Naive thymus-derived CD4-positive, alpha-beta T cell (primary cell): ENCODE measurements at regions not wholly inside any gene's neighbourhood (a gene's known extent, or its start where the extent isn't known, plus 50 kb on each side); places are given as distances from the start of the nearest gene placed in this dataset.

Experiments used
- ATAC-seq: fragments of 150-1000 bp; cut with Tn5 transposase; 2 replicates; pipeline ENCODE4 v1.10.0; 2021; ENCODE audit warnings: mild to moderate bottlenecking, moderate library complexity
- CTCF ChIA-PET: fragments of 350-600 bp; sonication (Branson Sonifier 250); formaldehyde crosslinking; loops from one replicate; lab custom pipeline; 2021; ENCODE audit warnings: antibody characterized with exemption; lab: Charles Lee
- POLR2A ChIA-PET: fragments of 350-600 bp; sonication (Branson Sonifier 250); formaldehyde crosslinking; loops from one replicate; lab custom pipeline; 2021; ENCODE audit warnings: antibody characterized with exemption, inconsistent platforms; lab: Charles Lee
- DNase-seq, 9 donors: peaks; one replicate each; pipeline versions ENCODE4 v3.0.0 to v3.0.0-alpha.2; 2020 to 2022; ENCODE audit warnings: mixed read lengths in 1 of 9
- H3K27ac ChIP-seq: one replicate; pipeline ENCODE4 v1.7.0; 2013; ENCODE audit warnings: mild to moderate bottlenecking, low read depth, low read length, moderate library complexity
- H3K27me3 ChIP-seq, 2 donors: one replicate each; pipeline ENCODE4 v1.7.0; 2013; ENCODE audit warnings: low read length in 2 of 2, mild to moderate bottlenecking in 2 of 2, moderate library complexity in 2 of 2; ENCODE audit not compliant: control insufficient read depth in 2 of 2, insufficient read depth in 2 of 2
- H3K36me3 ChIP-seq, 3 experiments: 1 replicate in 2 of 3; 2 replicates in 1 of 3; pipeline ENCODE4 v1.7.0; 2013; ENCODE audit warnings: low read length in 3 of 3, mild to moderate bottlenecking in 3 of 3, moderate library complexity in 1 of 3; ENCODE audit not compliant: insufficient read depth in 3 of 3, control insufficient read depth in 2 of 3
- H3K4me1 ChIP-seq, 2 donors: one replicate each; pipeline ENCODE4 v1.7.0; 2013; ENCODE audit warnings: low read length in 2 of 2, mild to moderate bottlenecking in 2 of 2, moderate library complexity in 1 of 2; ENCODE audit not compliant: control insufficient read depth in 2 of 2, insufficient read depth in 2 of 2
- H3K4me3 ChIP-seq: 2 replicates; pipeline ENCODE4 v1.7.0; 2013; ENCODE audit warnings: mild to moderate bottlenecking, low read length
- H3K9me3 ChIP-seq, 3 experiments: 1 replicate in 2 of 3; 2 replicates in 1 of 3; pipeline ENCODE4 v1.7.0; 2013; ENCODE audit warnings: low read length in 3 of 3; ENCODE audit not compliant: control insufficient read depth in 2 of 3
- H3K27ac Mint-ChIP-seq, 9 donors: one replicate each; pipeline ENCODE4 v1.8.0; 2020 to 2022; ENCODE audit warnings: mixed read lengths in 9 of 9, mild to moderate bottlenecking in 8 of 9, moderate library complexity in 5 of 9, inconsistent platforms in 2 of 9
- H3K27me3 Mint-ChIP-seq, 5 donors: one replicate each; pipeline ENCODE4 v1.8.0; 2021 to 2022; ENCODE audit warnings: mixed read lengths in 5 of 5, mild to moderate bottlenecking in 1 of 5
- H3K36me3 Mint-ChIP-seq, 5 donors: one replicate each; pipeline ENCODE4 v1.8.0; 2020 to 2022; ENCODE audit warnings: mixed read lengths in 5 of 5, mild to moderate bottlenecking in 3 of 5, inconsistent platforms in 1 of 5
- H3K4me1 Mint-ChIP-seq, 7 donors: one replicate each; pipeline ENCODE4 v1.8.0; 2020 to 2022; ENCODE audit warnings: mixed read lengths in 7 of 7, mild to moderate bottlenecking in 3 of 7, inconsistent platforms in 1 of 7
- H3K4me3 Mint-ChIP-seq, 10 donors: one replicate each; pipeline ENCODE4 v1.8.0; 2020 to 2022; ENCODE audit warnings: mild to moderate bottlenecking in 10 of 10, mixed read lengths in 10 of 10, moderate library complexity in 6 of 10, inconsistent platforms in 2 of 10
- H3K9me3 Mint-ChIP-seq, 11 donors: one replicate each; pipeline ENCODE4 v1.8.0; 2020 to 2022; ENCODE audit warnings: mixed read lengths in 11 of 11, mild to moderate bottlenecking in 4 of 11, inconsistent platforms in 1 of 11, moderate library complexity in 1 of 11
- intact Hi-C, 2 donors: fragments of 100-400 bp; cut with micrococcal nuclease; formaldehyde crosslinking; loops; one replicate each; pipeline ENCODE4 v1.15.1; 2023

GRCh38 chr16:5863071-5863606 lies 765.5 kb upstream of the EEF2KMT start:
- H3K9me3 ChIP-seq, result no peaks in the 10 kb centered on the region
- peaks cover 0 to 4% (median 0%) of the 10 kb centered on the region in 5 donors for H3K36me3 Mint-ChIP-seq
- no peaks in the 10 kb centered on the region for H3K4me1 Mint-ChIP-seq
- ATAC-seq, result no peak
- no peaks in the 10 kb centered on the region for H3K36me3 ChIP-seq
- POLR2A ChIA-PET, result no interaction called here
- no peaks in the 10 kb centered on the region for H3K27me3 ChIP-seq
- no peak overlapping the region for H3K4me3 Mint-ChIP-seq
- H3K27ac Mint-ChIP-seq, result no peak overlapping the region
- intact Hi-C loops, result no loop called here
- peaks cover 0 to 27% (median 9%) of the 10 kb centered on the region in 11 donors for H3K9me3 Mint-ChIP-seq
- H3K27me3 Mint-ChIP-seq, result peaks cover 0 to 7% (median under 1%) of the 10 kb centered on the region in 5 donors
- H3K4me1 ChIP-seq, result no peaks in the 10 kb centered on the region
- DNase-seq, result no peak
- CTCF ChIA-PET, result no interaction called here
- H3K27ac ChIP-seq, result no peak overlapping the region
- H3K4me3 ChIP-seq, result no peak overlapping the region

DNA sequence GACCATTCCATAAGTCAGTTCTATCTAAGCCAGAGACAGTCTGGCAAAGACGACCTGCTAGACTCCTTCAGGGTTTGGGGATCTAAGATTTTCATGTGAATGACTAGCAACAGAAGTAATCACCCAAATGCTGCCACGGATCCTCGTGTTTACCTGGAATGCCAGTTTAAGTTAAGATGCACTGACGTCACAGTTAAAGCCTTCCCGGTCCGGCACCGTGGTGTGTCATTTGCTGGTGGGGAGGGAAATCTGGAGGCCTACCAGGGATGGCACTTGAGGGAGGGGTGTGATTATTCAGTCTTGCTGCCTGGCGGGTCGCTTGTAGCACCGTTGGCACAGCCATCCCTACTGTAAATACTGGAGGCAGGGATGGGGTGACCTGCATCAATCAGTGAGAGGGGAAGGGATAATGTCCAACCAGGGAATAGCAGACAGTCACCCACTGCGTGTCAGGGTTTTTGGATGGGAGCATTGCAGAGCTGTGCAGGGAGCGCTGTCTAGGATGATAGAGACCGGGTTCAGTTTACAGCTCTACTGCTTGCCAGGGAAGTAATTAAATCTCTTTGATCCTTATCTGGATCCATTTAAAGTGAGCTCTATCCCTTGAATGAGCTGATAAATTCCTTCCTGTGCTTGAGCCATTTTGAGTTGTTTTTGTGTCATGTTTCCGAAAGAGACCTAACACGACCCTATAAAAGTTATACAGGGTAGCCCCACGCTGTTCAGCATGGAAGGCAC lies 764.7 kb upstream of the EEF2KMT start:
- Histone ChIP-seq H3K4me1 (no peaks in the 10 kb centered on the region), H3K9me3 (no peaks in the 10 kb centered on the region), H3K27ac (no peak overlapping the region), H3K4me3 (no peak overlapping the region), H3K27me3 (no peaks in the 10 kb centered on the region), H3K36me3 (no peaks in the 10 kb centered on the region)
- ChIA-PET POLR2A (no interaction called here), CTCF (no interaction called here)
- peaks cover 0 to 25% (median 8%) of the 10 kb centered on the region in 11 donors for H3K9me3 Mint-ChIP-seq
- H3K27ac Mint-ChIP-seq, result no peak overlapping the region
- peaks cover 0 to 3% (median 0%) of the 10 kb centered on the region in 5 donors for H3K27me3 Mint-ChIP-seq
- DNase-seq, result no peak
- no peak overlapping the region for H3K4me3 Mint-ChIP-seq
- H3K4me1 Mint-ChIP-seq, result no peaks in the 10 kb centered on the region
- no peak for ATAC-seq
- intact Hi-C loops, result no loop called here
- peaks cover 0 to 4% (median 0%) of the 10 kb centered on the region in 5 donors for H3K36me3 Mint-ChIP-seq

DNA sequence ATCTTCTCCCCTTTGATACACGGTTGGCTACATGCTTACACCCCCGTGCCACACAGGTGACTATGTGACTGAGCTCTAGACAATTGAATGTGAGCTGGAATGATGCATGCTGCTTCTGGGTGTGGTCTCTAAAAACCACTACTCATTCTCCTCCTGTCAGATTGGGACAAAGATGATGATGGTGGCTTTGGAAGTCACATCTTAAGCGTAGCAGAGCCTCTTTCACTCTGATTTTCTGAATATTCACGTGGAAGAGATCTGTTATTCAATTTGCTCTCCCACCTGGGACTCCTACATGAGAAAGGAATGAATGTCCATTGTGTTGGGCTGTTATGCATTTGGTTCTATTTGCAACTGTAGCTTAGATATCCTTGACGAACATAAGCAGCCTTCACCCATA lies 763.6 kb upstream of the EEF2KMT start:
- ATAC-seq, result no peak
- Histone ChIP-seq H3K4me3 (no peak overlapping the region), H3K4me1 (no peaks in the 10 kb centered on the region), H3K27ac (no peak overlapping the region), H3K27me3 (no peaks in the 10 kb centered on the region), H3K36me3 (no peaks in the 10 kb centered on the region), H3K9me3 (no peaks in the 10 kb centered on the region)
- H3K27me3 Mint-ChIP-seq, result peaks cover 0 to 3% (median 0%) of the 10 kb centered on the region in 5 donors
- H3K27ac Mint-ChIP-seq, result no peak overlapping the region
- CTCF ChIA-PET, result no interaction called here
- no peaks in the 10 kb centered on the region for H3K4me1 Mint-ChIP-seq
- peaks cover 0 to 18% (median 5%) of the 10 kb centered on the region in 11 donors for H3K9me3 Mint-ChIP-seq
- POLR2A ChIA-PET, result no interaction called here
- intact Hi-C loops, result no loop called here
- no peak overlapping the region for H3K4me3 Mint-ChIP-seq
- H3K36me3 Mint-ChIP-seq, result peaks cover 0 to 4% (median 0%) of the 10 kb centered on the region in 5 donors
- DNase-seq, result no peak

DNA sequence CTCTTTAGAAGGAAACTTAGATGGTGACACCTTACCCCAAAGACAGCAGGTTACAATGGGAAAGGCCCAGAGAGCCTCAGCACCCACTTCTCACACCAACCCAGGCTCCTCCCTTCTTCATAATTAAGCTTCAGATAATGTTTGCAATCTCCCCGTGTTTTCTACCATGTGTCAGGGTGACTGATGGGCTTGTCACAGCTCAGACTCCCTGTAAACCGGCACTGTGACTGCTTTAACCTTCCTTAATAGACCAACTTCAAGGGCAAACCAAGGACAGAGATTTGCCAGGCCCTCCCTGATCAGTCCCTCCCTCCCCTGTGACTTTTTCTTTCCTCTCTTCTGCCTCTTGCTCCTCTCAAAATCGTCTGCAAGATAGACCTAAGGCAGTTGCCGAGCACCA lies 760.6 kb upstream of the EEF2KMT start:
- intact Hi-C loops, result no loop called here
- ATAC-seq (no peak), DNase-seq (no peak)
- ChIA-PET CTCF (no interaction called here), POLR2A (no interaction called here)
- Mint-ChIP-seq H3K4me1 (no peaks in the 10 kb centered on the region), H3K4me3 (no peak overlapping the region), H3K9me3 (peaks cover 0 to 28% (median 4%) of the 10 kb centered on the region in 11 donors), H3K27ac (no peak overlapping the region), H3K27me3 (no peaks in the 10 kb centered on the region), H3K36me3 (peaks cover 0 to 4% (median 0%) of the 10 kb centered on the region in 5 donors)
- H3K27ac ChIP-seq, result no peak overlapping the region
- no peaks in the 10 kb centered on the region for H3K36me3 ChIP-seq
- H3K4me3 ChIP-seq, result no peak overlapping the region
- no peaks in the 10 kb centered on the region for H3K4me1 ChIP-seq
- H3K27me3 ChIP-seq, result no peaks in the 10 kb centered on the region
- H3K9me3 ChIP-seq, result no peaks in the 10 kb centered on the region

GRCh38 chr16:5854027-5854426 lies 756.4 kb upstream of the EEF2KMT start:
- no peaks in the 10 kb centered on the region for H3K36me3 ChIP-seq
- ChIA-PET POLR2A (no interaction called here), CTCF (no interaction called here)
- Mint-ChIP-seq H3K9me3 (peaks cover 0 to 24% (median 5%) of the 10 kb centered on the region in 11 donors), H3K27ac (no peak overlapping the region), H3K27me3 (no peaks in the 10 kb centered on the region), H3K36me3 (no peaks in the 10 kb centered on the region), H3K4me3 (no peak overlapping the region), H3K4me1 (no peaks in the 10 kb centered on the region)
- H3K4me1 ChIP-seq, result no peaks in the 10 kb centered on the region
- no peak for ATAC-seq
- no peak overlapping the region for H3K4me3 ChIP-seq
- H3K27me3 ChIP-seq, result no peaks in the 10 kb centered on the region
- no peak overlapping the region for H3K27ac ChIP-seq
- intact Hi-C loops, result no loop called here
- no peak for DNase-seq
- no peaks in the 10 kb centered on the region for H3K9me3 ChIP-seq

GRCh38 chr16:5852151-5852550 lies 754.6 kb upstream of the EEF2KMT start:
- H3K4me3 Mint-ChIP-seq, result no peak overlapping the region
- POLR2A ChIA-PET, result no interaction called here

More at GRCh38 chr16:5852151-5852550, 754.6 kb upstream of the EEF2KMT start:
- H3K9me3 Mint-ChIP-seq, result peaks cover 0 to 19% (median 5%) of the 10 kb centered on the region in 11 donors
- intact Hi-C loops, result no loop called here
- ATAC-seq, result no peak
- no peaks in the 10 kb centered on the region for H3K27me3 ChIP-seq
- H3K36me3 ChIP-seq, result no peaks in the 10 kb centered on the region
- no peak for DNase-seq
- H3K36me3 Mint-ChIP-seq, result no peaks in the 10 kb centered on the region
- H3K4me3 ChIP-seq, result no peak overlapping the region
- H3K27ac ChIP-seq, result no peak overlapping the region
- CTCF ChIA-PET, result no interaction called here
- no peak overlapping the region for H3K27ac Mint-ChIP-seq
- H3K27me3 Mint-ChIP-seq, result no peaks in the 10 kb centered on the region
- H3K4me1 ChIP-seq, result no peaks in the 10 kb centered on the region
- no peaks in the 10 kb centered on the region for H3K9me3 ChIP-seq
- H3K4me1 Mint-ChIP-seq, result no peaks in the 10 kb centered on the region
